ENCODE measurements at regions not wholly inside any gene's neighbourhood (a gene's known extent, or its start where the extent isn't known, plus 50 kb on each side); places are given as distances from the start of the nearest gene placed in this dataset.

DNA sequence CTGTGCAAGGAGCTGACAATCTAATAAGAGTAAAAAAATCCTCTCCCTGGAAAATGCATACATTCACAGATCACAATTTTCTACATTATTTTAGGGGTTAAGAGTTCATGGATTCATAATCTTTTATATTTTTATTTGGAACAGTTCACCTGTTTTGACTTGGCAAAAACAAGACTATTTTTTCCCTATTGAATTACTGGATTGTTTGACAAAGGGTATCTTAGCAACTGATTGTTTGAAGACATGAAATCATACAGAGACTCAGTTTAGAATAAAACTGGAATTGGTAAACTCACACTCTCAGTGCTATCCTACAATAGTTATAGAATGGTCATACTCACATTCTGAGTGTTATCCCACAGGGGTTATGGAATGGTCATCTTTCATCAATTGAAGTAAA, 358.2 kb upstream of the PTGER4 start:
- POLR2A ChIA-PET, result no interaction called here

DNA sequence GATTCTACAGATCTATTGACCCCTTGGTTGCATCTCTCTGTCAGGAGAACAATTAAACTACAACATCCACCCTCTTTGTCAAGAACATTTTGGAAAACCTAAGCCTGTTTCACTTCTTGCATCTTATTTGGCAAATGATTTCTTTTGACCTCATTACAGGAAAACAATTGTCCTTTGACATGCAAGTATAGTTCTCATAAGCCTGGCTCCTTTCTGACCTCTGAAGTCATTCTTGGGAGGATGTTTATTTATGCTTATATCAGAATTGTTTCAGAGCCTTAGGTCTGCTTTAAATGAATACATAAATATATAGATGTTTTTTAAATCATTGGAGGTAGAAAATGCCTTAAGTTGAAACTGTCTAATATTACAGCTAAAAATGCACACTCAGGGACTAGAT, 361.3 kb upstream of the PTGER4 start:
- no peak overlapping the region for H3K27ac ChIP-seq (ENCODE audit: insufficient read depth in 1 of 2, low read depth in 1 of 2, low read length in 2 of 2, poor library complexity in 1 of 2, severe bottlenecking in 2 of 2)
- H3K36me3 ChIP-seq (ENCODE audit: control insufficient read depth in 4 of 4, insufficient read depth in 4 of 4, low read length in 3 of 4), result no peaks in the 10 kb centered on the region
- no peak overlapping the region for H3K4me3 ChIP-seq (ENCODE audit: control insufficient read depth in 1 of 7, extremely low read depth in 1 of 7, insufficient read depth in 4 of 7, low read depth in 2 of 7, low read length in 6 of 7)
- no peaks in the 10 kb centered on the region for H3K4me1 ChIP-seq (ENCODE audit: control extremely low read depth in 1 of 4, control insufficient read depth in 4 of 4, insufficient read depth in 4 of 4, low read length in 3 of 4)
- no peaks in the 10 kb centered on the region for H3K27me3 ChIP-seq (replicated peaks in 2 of 5; ENCODE audit: control insufficient read depth in 4 of 5, insufficient read depth in 5 of 5, low read length in 4 of 5)
- ChIA-PET POLR2A (no interaction called here), CTCF (interaction anchor here (1.1 kb wide), 1 partner anchor 43 kb away, joined by 3 read pairs; no protein-coding TSS in a partner anchor)
- no peaks in the 10 kb centered on the region for H3K9me3 ChIP-seq (ENCODE audit: control extremely low read depth in 1 of 5, control insufficient read depth in 4 of 5, insufficient read depth in 2 of 5, low read depth in 1 of 5, low read length in 4 of 5)
- no peak for DNase-seq

More for the DNA sequence above, 358.2 kb upstream of the PTGER4 start:
- no peaks in the 10 kb centered on the region for H3K9me3 ChIP-seq (ENCODE audit: control extremely low read depth in 1 of 5, control insufficient read depth in 4 of 5, insufficient read depth in 2 of 5, low read depth in 1 of 5, low read length in 4 of 5)
- no peak overlapping the region for H3K4me3 ChIP-seq (ENCODE audit: control insufficient read depth in 1 of 7, extremely low read depth in 1 of 7, insufficient read depth in 4 of 7, low read depth in 2 of 7, low read length in 6 of 7)
- H3K27me3 ChIP-seq (replicated peaks in 2 of 5; ENCODE audit: control insufficient read depth in 4 of 5, insufficient read depth in 5 of 5, low read length in 4 of 5), result no peaks in the 10 kb centered on the region
- no peaks in the 10 kb centered on the region for H3K36me3 ChIP-seq (ENCODE audit: control insufficient read depth in 4 of 4, insufficient read depth in 4 of 4, low read length in 3 of 4)
- no peak overlapping the region for H3K27ac ChIP-seq (ENCODE audit: insufficient read depth in 1 of 2, low read depth in 1 of 2, low read length in 2 of 2, poor library complexity in 1 of 2, severe bottlenecking in 2 of 2)
- no peak for DNase-seq
- peaks cover 0 to 4% (median 1%) of the 10 kb centered on the region in 4 experiments for H3K4me1 ChIP-seq (ENCODE audit: control extremely low read depth in 1 of 4, control insufficient read depth in 4 of 4, insufficient read depth in 4 of 4, low read length in 3 of 4)
- CTCF ChIA-PET, result interaction anchor here (0.7 kb wide), 1 partner anchor 824 kb away, joined by 3 read pairs; no protein-coding TSS in a partner anchor

DNA sequence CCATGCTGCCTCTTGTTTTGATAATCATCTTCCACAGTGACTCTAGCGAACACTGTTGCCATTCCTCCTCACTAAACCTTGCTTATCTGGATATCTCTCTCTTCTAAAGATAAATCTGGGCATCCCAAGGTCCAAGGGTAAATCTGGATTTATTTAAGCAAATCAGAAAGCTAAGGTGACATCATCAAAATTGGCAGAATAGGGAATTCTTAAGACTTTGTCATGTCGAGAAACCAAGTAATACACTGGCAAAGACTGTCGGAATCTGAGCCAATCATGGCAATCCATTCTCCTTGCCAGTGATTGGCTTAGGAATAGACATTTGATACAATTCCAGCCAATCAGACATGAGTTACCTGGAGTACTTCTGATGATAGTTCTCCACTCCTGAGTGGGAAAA, 362.7 kb upstream of the PTGER4 start:
- no peak overlapping the region for H3K4me3 ChIP-seq (ENCODE audit: control insufficient read depth in 1 of 7, extremely low read depth in 1 of 7, insufficient read depth in 4 of 7, low read depth in 2 of 7, low read length in 6 of 7)
- H3K9me3 ChIP-seq (ENCODE audit: control extremely low read depth in 1 of 5, control insufficient read depth in 4 of 5, insufficient read depth in 2 of 5, low read depth in 1 of 5, low read length in 4 of 5), result no peaks in the 10 kb centered on the region
- DNase-seq, result no peak
- ChIA-PET POLR2A (no interaction called here), CTCF (interaction anchor here (1.1 kb wide), 1 partner anchor 42 kb away, joined by 3 read pairs; no protein-coding TSS in a partner anchor)
- 100% methylated on average over 2 of the region's 3 CpGs for WGBS (ENCODE audit: insufficient coverage)
- H3K27ac ChIP-seq (ENCODE audit: insufficient read depth in 1 of 2, low read depth in 1 of 2, low read length in 2 of 2, poor library complexity in 1 of 2, severe bottlenecking in 2 of 2), result no peak overlapping the region
- no peaks in the 10 kb centered on the region for H3K4me1 ChIP-seq (ENCODE audit: control extremely low read depth in 1 of 4, control insufficient read depth in 4 of 4, insufficient read depth in 4 of 4, low read length in 3 of 4)
- H3K36me3 ChIP-seq (ENCODE audit: control insufficient read depth in 4 of 4, insufficient read depth in 4 of 4, low read length in 3 of 4), result no peaks in the 10 kb centered on the region
- H3K27me3 ChIP-seq (replicated peaks in 2 of 5; ENCODE audit: control insufficient read depth in 4 of 5, insufficient read depth in 5 of 5, low read length in 4 of 5), result no peaks in the 10 kb centered on the region

DNA sequence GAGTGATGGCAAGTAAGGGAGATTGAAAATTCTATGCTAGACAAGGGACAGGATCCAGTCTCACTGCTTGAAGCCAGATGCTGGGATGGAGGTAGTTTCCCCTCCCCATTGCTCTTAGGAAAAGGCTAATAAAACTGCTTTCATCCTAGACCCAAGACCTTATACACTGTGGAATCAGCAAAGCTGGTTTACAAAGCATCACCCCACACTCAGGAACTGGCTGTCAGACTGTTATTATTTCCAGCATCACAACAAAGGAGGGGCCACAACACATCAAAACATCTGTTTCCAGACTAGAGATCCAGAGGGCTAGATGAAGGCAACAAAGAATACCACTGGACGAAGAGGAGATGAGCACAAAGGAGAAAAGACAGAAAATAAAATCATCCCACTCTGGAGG, 364.6 kb upstream of the PTGER4 start:
- H3K4me1 ChIP-seq (ENCODE audit: control extremely low read depth in 1 of 4, control insufficient read depth in 4 of 4, insufficient read depth in 4 of 4, low read length in 3 of 4), result no peaks in the 10 kb centered on the region
- no peak overlapping the region for H3K4me3 ChIP-seq (ENCODE audit: control insufficient read depth in 1 of 7, extremely low read depth in 1 of 7, insufficient read depth in 4 of 7, low read depth in 2 of 7, low read length in 6 of 7)
- H3K27me3 ChIP-seq (replicated peaks in 2 of 5; ENCODE audit: control insufficient read depth in 4 of 5, insufficient read depth in 5 of 5, low read length in 4 of 5), result no peaks in the 10 kb centered on the region
- POLR2A ChIA-PET, result no interaction called here
- CTCF ChIA-PET, result no interaction called here
- H3K9me3 ChIP-seq (ENCODE audit: control extremely low read depth in 1 of 5, control insufficient read depth in 4 of 5, insufficient read depth in 2 of 5, low read depth in 1 of 5, low read length in 4 of 5), result no peaks in the 10 kb centered on the region
- H3K27ac ChIP-seq (ENCODE audit: insufficient read depth in 1 of 2, low read depth in 1 of 2, low read length in 2 of 2, poor library complexity in 1 of 2, severe bottlenecking in 2 of 2), result no peak overlapping the region
- DNase-seq, result no peak
- H3K36me3 ChIP-seq (ENCODE audit: control insufficient read depth in 4 of 4, insufficient read depth in 4 of 4, low read length in 3 of 4), result no peaks in the 10 kb centered on the region
- no CpG with 5 or more reads among the region's 1 CpG for WGBS (ENCODE audit: insufficient coverage)

DNA sequence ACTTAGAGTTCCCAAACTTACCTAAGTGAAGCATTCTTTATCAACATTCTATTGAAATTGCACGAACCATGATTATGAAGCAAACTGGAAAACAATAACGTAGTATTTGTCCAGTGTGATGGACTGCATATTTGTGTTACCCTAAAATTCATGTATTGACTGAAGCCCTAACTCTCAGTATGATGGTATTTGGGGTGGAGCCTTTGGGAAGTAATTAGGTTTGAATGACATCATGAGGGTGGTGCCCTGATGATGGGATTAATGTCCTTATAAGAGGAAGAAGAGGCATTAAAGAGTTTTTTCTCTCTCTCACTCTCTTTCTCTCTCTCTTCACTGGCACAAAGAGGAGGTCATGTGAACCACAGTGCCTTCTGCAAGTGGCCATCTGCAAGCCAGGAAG, 365.4 kb upstream of the PTGER4 start:
- Histone ChIP-seq H3K4me1 (ENCODE audit: control extremely low read depth in 1 of 4, control insufficient read depth in 4 of 4, insufficient read depth in 4 of 4, low read length in 3 of 4) (no peaks in the 10 kb centered on the region), H3K36me3 (ENCODE audit: control insufficient read depth in 4 of 4, insufficient read depth in 4 of 4, low read length in 3 of 4) (no peaks in the 10 kb centered on the region), H3K9me3 (ENCODE audit: control extremely low read depth in 1 of 5, control insufficient read depth in 4 of 5, insufficient read depth in 2 of 5, low read depth in 1 of 5, low read length in 4 of 5) (no peaks in the 10 kb centered on the region), H3K27ac (ENCODE audit: insufficient read depth in 1 of 2, low read depth in 1 of 2, low read length in 2 of 2, poor library complexity in 1 of 2, severe bottlenecking in 2 of 2) (no peak overlapping the region), H3K4me3 (ENCODE audit: control insufficient read depth in 1 of 7, extremely low read depth in 1 of 7, insufficient read depth in 4 of 7, low read depth in 2 of 7, low read length in 6 of 7) (no peak overlapping the region), H3K27me3 (replicated peaks in 2 of 5; ENCODE audit: control insufficient read depth in 4 of 5, insufficient read depth in 5 of 5, low read length in 4 of 5) (no peaks in the 10 kb centered on the region)
- ChIA-PET CTCF (no interaction called here), POLR2A (no interaction called here)
- DNase-seq, result no peak
- WGBS (ENCODE audit: insufficient coverage), result 100% methylated on average over 1 of the region's 2 CpGs

DNA sequence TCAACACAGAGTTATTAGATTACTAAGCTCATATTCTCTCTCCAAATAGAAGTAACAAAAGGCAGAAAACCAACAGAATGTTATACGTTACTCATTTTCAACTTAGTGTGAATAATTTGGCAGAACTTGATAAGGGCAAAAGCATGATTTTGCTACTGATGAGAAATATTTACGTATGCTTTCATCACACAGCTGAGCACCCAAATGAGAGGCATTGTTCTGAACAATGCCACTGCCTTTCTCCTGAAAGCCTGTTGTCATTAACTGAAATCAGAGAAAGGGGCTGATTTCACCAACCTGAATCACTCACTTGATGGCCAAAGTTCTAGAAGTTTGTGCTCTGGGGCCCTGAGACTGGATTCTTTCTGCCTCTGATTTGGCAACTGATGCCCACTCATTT, 367.5 kb upstream of the PTGER4 start:
- CTCF ChIA-PET, result interaction anchor here (1.0 kb wide), 1 partner anchor 9 kb away, joined by 3 read pairs; no protein-coding TSS in a partner anchor
- Histone ChIP-seq H3K9me3 (ENCODE audit: control extremely low read depth in 1 of 5, control insufficient read depth in 4 of 5, insufficient read depth in 2 of 5, low read depth in 1 of 5, low read length in 4 of 5) (no peaks in the 10 kb centered on the region), H3K4me1 (ENCODE audit: control extremely low read depth in 1 of 4, control insufficient read depth in 4 of 4, insufficient read depth in 4 of 4, low read length in 3 of 4) (no peaks in the 10 kb centered on the region), H3K4me3 (ENCODE audit: control insufficient read depth in 1 of 7, extremely low read depth in 1 of 7, insufficient read depth in 4 of 7, low read depth in 2 of 7, low read length in 6 of 7) (no peak overlapping the region), H3K27ac (ENCODE audit: insufficient read depth in 1 of 2, low read depth in 1 of 2, low read length in 2 of 2, poor library complexity in 1 of 2, severe bottlenecking in 2 of 2) (no peak overlapping the region), H3K36me3 (ENCODE audit: control insufficient read depth in 4 of 4, insufficient read depth in 4 of 4, low read length in 3 of 4) (no peaks in the 10 kb centered on the region), H3K27me3 (replicated peaks in 2 of 5; ENCODE audit: control insufficient read depth in 4 of 5, insufficient read depth in 5 of 5, low read length in 4 of 5) (no peaks in the 10 kb centered on the region)
- no peak for DNase-seq
- WGBS (ENCODE audit: insufficient coverage), result 50% methylated on average over 2 of the region's 2 CpGs
- POLR2A ChIA-PET, result no interaction called here

DNA sequence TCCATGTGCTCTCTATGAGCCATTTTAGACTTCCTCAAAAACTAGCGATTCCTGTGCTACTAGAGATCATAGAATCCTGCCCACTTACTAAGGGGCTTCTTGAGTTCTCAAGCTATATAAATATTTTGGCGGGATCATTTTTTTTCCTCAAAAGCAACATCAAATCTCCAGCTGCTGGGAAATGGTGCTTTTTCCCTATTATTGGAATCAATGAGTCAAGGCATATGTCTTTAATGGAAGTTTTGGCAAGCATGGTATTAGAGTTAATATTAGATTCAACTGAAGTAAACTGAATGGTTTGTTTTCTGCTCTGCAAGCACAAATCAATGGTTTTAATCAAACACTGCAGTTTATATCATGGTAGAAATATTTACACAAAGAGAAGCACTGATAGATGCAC, 369.9 kb upstream of the PTGER4 start:
- H3K9me3 ChIP-seq (ENCODE audit: control extremely low read depth in 1 of 5, control insufficient read depth in 4 of 5, insufficient read depth in 2 of 5, low read depth in 1 of 5, low read length in 4 of 5), result no peaks in the 10 kb centered on the region
- H3K4me3 ChIP-seq (ENCODE audit: control insufficient read depth in 1 of 7, extremely low read depth in 1 of 7, insufficient read depth in 4 of 7, low read depth in 2 of 7, low read length in 6 of 7), result no peak overlapping the region
- WGBS (ENCODE audit: insufficient coverage), result no CpG with 5 or more reads among the region's 2 CpGs
- no peak for DNase-seq
- no peaks in the 10 kb centered on the region for H3K4me1 ChIP-seq (ENCODE audit: control extremely low read depth in 1 of 4, control insufficient read depth in 4 of 4, insufficient read depth in 4 of 4, low read length in 3 of 4)
- no peaks in the 10 kb centered on the region for H3K27me3 ChIP-seq (replicated peaks in 2 of 5; ENCODE audit: control insufficient read depth in 4 of 5, insufficient read depth in 5 of 5, low read length in 4 of 5)
- ChIA-PET CTCF (interaction anchor here (1.0 kb wide), 1 partner anchor 730 kb away, joined by 4 read pairs; no protein-coding TSS in a partner anchor), POLR2A (no interaction called here)
- no peaks in the 10 kb centered on the region for H3K36me3 ChIP-seq (ENCODE audit: control insufficient read depth in 4 of 4, insufficient read depth in 4 of 4, low read length in 3 of 4)
- no peak overlapping the region for H3K27ac ChIP-seq (ENCODE audit: insufficient read depth in 1 of 2, low read depth in 1 of 2, low read length in 2 of 2, poor library complexity in 1 of 2, severe bottlenecking in 2 of 2)

Data from common myeloid progenitor, CD34-positive (primary cell).